OCI-LY1 (cell line): ENCODE measurements at regions not wholly inside any gene's neighbourhood (a gene's known extent, or its start where the extent isn't known, plus 50 kb on each side); places are given as distances from the start of the nearest gene placed in this dataset.

Experiments used
- EZH2 ChIP-seq: fragments of 200-600 bp; sonication (generic), shearing (Covaris generic); IDR thresholded peaks from 2 replicates; pipeline ENCODE4 v1.8.0; 2017; ENCODE audit warnings: borderline replicate concordance, mixed run types, mild to moderate bottlenecking, antibody characterized with exemption, low read length, moderate library complexity, mixed read lengths
- TF ChIP-seq, protein P1 (sequence below): fragments of 200-600 bp; sonication (generic), shearing (Covaris generic); IDR thresholded peaks from 2 replicates; pipeline ENCODE4 v1.5.1; 2017; ENCODE audit warnings: mild to moderate bottlenecking, antibody characterized with exemption, low read length, moderate library complexity, mixed read lengths

GRCh38 chr10:90245623-90246022, 544.2 kb downstream of the KIF20B start:
- TF ChIP-seq, protein P1, sequence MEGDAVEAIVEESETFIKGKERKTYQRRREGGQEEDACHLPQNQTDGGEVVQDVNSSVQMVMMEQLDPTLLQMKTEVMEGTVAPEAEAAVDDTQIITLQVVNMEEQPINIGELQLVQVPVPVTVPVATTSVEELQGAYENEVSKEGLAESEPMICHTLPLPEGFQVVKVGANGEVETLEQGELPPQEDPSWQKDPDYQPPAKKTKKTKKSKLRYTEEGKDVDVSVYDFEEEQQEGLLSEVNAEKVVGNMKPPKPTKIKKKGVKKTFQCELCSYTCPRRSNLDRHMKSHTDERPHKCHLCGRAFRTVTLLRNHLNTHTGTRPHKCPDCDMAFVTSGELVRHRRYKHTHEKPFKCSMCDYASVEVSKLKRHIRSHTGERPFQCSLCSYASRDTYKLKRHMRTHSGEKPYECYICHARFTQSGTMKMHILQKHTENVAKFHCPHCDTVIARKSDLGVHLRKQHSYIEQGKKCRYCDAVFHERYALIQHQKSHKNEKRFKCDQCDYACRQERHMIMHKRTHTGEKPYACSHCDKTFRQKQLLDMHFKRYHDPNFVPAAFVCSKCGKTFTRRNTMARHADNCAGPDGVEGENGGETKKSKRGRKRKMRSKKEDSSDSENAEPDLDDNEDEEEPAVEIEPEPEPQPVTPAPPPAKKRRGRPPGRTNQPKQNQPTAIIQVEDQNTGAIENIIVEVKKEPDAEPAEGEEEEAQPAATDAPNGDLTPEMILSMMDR: no peak
- TF ChIP-seq EZH2: no peak
